ENCODE measurements at regions not wholly inside any gene's neighbourhood (a gene's known extent, or its start where the extent isn't known, plus 50 kb on each side); places are given as distances from the start of the nearest gene placed in this dataset.

DNA sequence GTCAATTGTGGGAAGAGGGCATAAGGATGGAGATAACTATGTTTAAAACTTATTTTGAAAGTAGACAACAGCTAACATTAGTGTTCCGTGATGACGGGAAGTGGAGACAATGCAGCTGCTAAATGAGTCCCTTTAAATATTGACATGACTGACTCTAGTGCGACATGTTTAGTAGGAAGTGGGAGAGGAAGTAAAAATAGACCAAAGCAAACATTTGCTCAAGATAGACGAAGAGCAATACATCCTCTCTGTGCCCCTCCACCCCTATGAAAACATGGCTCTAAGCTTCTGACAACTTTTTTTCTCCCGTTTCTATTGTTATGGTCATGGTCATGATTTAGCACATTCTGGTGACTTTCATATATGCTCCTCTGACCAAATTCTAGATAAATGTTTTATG, 60.0 kb upstream of the HMCN1 start (continued):
- TF ChIP-seq ZNF276 (CRISPR knock-in tag; IDR thresholded peaks at IDR 0.05; ENCODE audit: low read depth) (no peak), HMGXB4 (CRISPR knock-in tag; IDR thresholded peaks at IDR 0.05; ENCODE audit: borderline replicate concordance in 1 of 2, low read depth in 1 of 2) (no peak), ZNF446 (CRISPR knock-in tag; IDR thresholded peaks at IDR 0.05) (no peak), ATF7 (IDR thresholded peaks at IDR 0.05) (no peak), ATF7 (CRISPR knock-in tag; IDR thresholded peaks at IDR 0.05) (no peak), FIP1L1 (IDR thresholded peaks at IDR 0.05; ENCODE audit: borderline replicate concordance, insufficient read depth, low read depth, low read length) (no peak), HNF4G (IDR thresholded peaks at IDR 0.05; ENCODE audit: borderline replicate concordance, low read depth, low read length) (no peak), HNF4G (CRISPR knock-in tag; IDR thresholded peaks at IDR 0.05; ENCODE audit: borderline replicate concordance, low read depth) (no peak), REL (CRISPR knock-in tag; conservative IDR thresholded peaks at IDR 0.05) (no peak), MEIS2 (CRISPR knock-in tag; IDR thresholded peaks at IDR 0.05) (peak; percentile 47; the same call in 1 of the 2 replicates), NBN (conservative IDR thresholded peaks at IDR 0.05) (no peak)
- TF ChIP-seq, protein P1, sequence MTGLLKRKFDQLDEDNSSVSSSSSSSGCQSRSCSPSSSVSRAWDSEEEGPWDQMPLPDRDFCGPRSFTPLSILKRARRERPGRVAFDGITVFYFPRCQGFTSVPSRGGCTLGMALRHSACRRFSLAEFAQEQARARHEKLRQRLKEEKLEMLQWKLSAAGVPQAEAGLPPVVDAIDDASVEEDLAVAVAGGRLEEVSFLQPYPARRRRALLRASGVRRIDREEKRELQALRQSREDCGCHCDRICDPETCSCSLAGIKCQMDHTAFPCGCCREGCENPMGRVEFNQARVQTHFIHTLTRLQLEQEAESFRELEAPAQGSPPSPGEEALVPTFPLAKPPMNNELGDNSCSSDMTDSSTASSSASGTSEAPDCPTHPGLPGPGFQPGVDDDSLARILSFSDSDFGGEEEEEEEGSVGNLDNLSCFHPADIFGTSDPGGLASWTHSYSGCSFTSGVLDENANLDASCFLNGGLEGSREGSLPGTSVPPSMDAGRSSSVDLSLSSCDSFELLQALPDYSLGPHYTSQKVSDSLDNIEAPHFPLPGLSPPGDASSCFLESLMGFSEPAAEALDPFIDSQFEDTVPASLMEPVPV (CRISPR knock-in tag; IDR thresholded peaks at IDR 0.05) = no peak
- TF ChIP-seq, protein P2, sequence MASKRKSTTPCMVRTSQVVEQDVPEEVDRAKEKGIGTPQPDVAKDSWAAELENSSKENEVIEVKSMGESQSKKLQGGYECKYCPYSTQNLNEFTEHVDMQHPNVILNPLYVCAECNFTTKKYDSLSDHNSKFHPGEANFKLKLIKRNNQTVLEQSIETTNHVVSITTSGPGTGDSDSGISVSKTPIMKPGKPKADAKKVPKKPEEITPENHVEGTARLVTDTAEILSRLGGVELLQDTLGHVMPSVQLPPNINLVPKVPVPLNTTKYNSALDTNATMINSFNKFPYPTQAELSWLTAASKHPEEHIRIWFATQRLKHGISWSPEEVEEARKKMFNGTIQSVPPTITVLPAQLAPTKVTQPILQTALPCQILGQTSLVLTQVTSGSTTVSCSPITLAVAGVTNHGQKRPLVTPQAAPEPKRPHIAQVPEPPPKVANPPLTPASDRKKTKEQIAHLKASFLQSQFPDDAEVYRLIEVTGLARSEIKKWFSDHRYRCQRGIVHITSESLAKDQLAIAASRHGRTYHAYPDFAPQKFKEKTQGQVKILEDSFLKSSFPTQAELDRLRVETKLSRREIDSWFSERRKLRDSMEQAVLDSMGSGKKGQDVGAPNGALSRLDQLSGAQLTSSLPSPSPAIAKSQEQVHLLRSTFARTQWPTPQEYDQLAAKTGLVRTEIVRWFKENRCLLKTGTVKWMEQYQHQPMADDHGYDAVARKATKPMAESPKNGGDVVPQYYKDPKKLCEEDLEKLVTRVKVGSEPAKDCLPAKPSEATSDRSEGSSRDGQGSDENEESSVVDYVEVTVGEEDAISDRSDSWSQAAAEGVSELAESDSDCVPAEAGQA (IDR thresholded peaks at IDR 0.05; ENCODE audit: low read depth) = no peak
- TF ChIP-seq, protein P2 (CRISPR knock-in tag; IDR thresholded peaks at IDR 0.05; ENCODE audit: borderline replicate concordance) = no peak
- TF ChIP-seq, protein P3, sequence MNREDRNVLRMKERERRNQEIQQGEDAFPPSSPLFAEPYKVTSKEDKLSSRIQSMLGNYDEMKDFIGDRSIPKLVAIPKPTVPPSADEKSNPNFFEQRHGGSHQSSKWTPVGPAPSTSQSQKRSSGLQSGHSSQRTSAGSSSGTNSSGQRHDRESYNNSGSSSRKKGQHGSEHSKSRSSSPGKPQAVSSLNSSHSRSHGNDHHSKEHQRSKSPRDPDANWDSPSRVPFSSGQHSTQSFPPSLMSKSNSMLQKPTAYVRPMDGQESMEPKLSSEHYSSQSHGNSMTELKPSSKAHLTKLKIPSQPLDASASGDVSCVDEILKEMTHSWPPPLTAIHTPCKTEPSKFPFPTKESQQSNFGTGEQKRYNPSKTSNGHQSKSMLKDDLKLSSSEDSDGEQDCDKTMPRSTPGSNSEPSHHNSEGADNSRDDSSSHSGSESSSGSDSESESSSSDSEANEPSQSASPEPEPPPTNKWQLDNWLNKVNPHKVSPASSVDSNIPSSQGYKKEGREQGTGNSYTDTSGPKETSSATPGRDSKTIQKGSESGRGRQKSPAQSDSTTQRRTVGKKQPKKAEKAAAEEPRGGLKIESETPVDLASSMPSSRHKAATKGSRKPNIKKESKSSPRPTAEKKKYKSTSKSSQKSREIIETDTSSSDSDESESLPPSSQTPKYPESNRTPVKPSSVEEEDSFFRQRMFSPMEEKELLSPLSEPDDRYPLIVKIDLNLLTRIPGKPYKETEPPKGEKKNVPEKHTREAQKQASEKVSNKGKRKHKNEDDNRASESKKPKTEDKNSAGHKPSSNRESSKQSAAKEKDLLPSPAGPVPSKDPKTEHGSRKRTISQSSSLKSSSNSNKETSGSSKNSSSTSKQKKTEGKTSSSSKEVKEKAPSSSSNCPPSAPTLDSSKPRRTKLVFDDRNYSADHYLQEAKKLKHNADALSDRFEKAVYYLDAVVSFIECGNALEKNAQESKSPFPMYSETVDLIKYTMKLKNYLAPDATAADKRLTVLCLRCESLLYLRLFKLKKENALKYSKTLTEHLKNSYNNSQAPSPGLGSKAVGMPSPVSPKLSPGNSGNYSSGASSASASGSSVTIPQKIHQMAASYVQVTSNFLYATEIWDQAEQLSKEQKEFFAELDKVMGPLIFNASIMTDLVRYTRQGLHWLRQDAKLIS (CRISPR knock-in tag; IDR thresholded peaks at IDR 0.05) = no peak
